IMR-90 (cell line): ENCODE measurements at regions not wholly inside any gene's neighbourhood (a gene's known extent, or its start where the extent isn't known, plus 50 kb on each side); places are given as distances from the start of the nearest gene placed in this dataset.

Experiments
- ATAC-seq: fragments of 200-7000 bp; cut with Tn5 transposase; 2 replicates; pipeline ENCODE4 v1.9.1; 2020; ENCODE audit warnings: low read depth, mild to moderate bottlenecking, moderate library complexity
- BruUV-seq: library from RNA; stranded (reverse); fragments of 400-500 nt; replicated peaks from 2 replicates; lab custom pipeline; 2021; lab: Mats Ljungman, UMichigan
- CTCF ChIA-PET: fragments of 300-600 bp; formaldehyde crosslinking; extraction: SDS; loops from one replicate; lab custom pipeline; 2021; ENCODE audit warnings: antibody characterized with exemption; lab: Yijun Ruan, JAX
- POLR2A ChIA-PET: fragments of 300-600 bp; sonication (Branson Sonifier 250); formaldehyde crosslinking; loops from one replicate; lab custom pipeline; 2022; ENCODE audit warnings: antibody characterized with exemption; ENCODE audit not compliant: unreplicated experiment; lab: Charles Lee
- DNase-seq: peaks from one replicate; pipeline ENCODE4 v3.0.0; 2013
- H2AFZ ChIP-seq: replicated peaks from 2 replicates; pipeline ENCODE3; 2013; ENCODE audit warnings: low read length, mild to moderate bottlenecking; ENCODE audit not compliant: poor library complexity
- H2AK5ac ChIP-seq: 2 replicates; pipeline ENCODE4 v1.6.1; 2013; ENCODE audit warnings: low read depth, low read length, inconsistent platforms
- H2AK9ac ChIP-seq: replicated peaks from 2 replicates; pipeline ENCODE3; 2013; ENCODE audit warnings: mild to moderate bottlenecking, low read depth, low read length, moderate library complexity; ENCODE audit not compliant: poor library complexity
- H2BK120ac ChIP-seq: 2 replicates; pipeline ENCODE4 v1.6.1; 2013; ENCODE audit warnings: low read depth, low read length, inconsistent platforms
- H2BK15ac ChIP-seq: 3 replicates; pipeline ENCODE4 v1.6.1; 2013; ENCODE audit warnings: low read depth, low read length, inconsistent platforms
- H2BK20ac ChIP-seq: 2 replicates; pipeline ENCODE4 v1.6.1; 2013; ENCODE audit warnings: low read depth, mild to moderate bottlenecking, inconsistent platforms, low read length, moderate library complexity
- H2BK5ac ChIP-seq: 2 replicates; pipeline ENCODE4 v1.6.1; 2013; ENCODE audit warnings: mild to moderate bottlenecking, low read depth, low read length, inconsistent platforms; ENCODE audit not compliant: poor library complexity, severe bottlenecking
- H3K14ac ChIP-seq: replicated peaks from 2 replicates; pipeline ENCODE4 v1.6.1; 2013; ENCODE audit warnings: low read depth, low read length, inconsistent platforms
- H3K18ac ChIP-seq: 2 replicates; pipeline ENCODE4 v1.6.1; 2013; ENCODE audit warnings: low read depth, low read length, control low read depth
- H3K23ac ChIP-seq: 2 replicates; pipeline ENCODE4 v1.6.1; 2013; ENCODE audit warnings: low read depth, low read length, inconsistent platforms
- H3K27ac ChIP-seq: 2 replicates; pipeline ENCODE4 v1.5.1; 2013; ENCODE audit warnings: mild to moderate bottlenecking, control low read depth, low read length; ENCODE audit not compliant: insufficient read depth
- H3K27me3 ChIP-seq: 2 replicates; pipeline ENCODE4 v1.6.1; 2013; ENCODE audit warnings: low read length; ENCODE audit not compliant: control insufficient read depth, insufficient read depth
- H3K36me3 ChIP-seq: 2 replicates; pipeline ENCODE4 v1.6.1; 2013; ENCODE audit warnings: low read length, mixed read lengths; ENCODE audit not compliant: control insufficient read depth, insufficient read depth
- H3K4ac ChIP-seq: 2 replicates; pipeline ENCODE4 v1.6.1; 2013; ENCODE audit warnings: low read depth, low read length, inconsistent platforms
- H3K4me1 ChIP-seq: 2 replicates; pipeline ENCODE4 v1.6.1; 2013; ENCODE audit warnings: low read length, mixed read lengths; ENCODE audit not compliant: control insufficient read depth, insufficient read depth
- H3K4me2 ChIP-seq: 2 replicates; pipeline ENCODE4 v1.6.1; 2013; ENCODE audit warnings: low read depth, mild to moderate bottlenecking, control low read depth, low read length, moderate library complexity
- H3K4me3 ChIP-seq: 2 replicates; pipeline ENCODE4 v1.5.1; 2013; ENCODE audit warnings: low read depth, mild to moderate bottlenecking, control low read depth, low read length, moderate library complexity; ENCODE audit not compliant: insufficient read depth
- H3K56ac ChIP-seq: 2 replicates; pipeline ENCODE4 v1.6.1; 2013; ENCODE audit warnings: low read length, inconsistent platforms; ENCODE audit not compliant: insufficient read depth; ENCODE audit errors: extremely low read depth
- H3K79me1 ChIP-seq, 2 experiments: 2 replicates each; pipeline ENCODE4 v1.6.1; 2013; ENCODE audit warnings: low read length in 2 of 2, inconsistent platforms in 1 of 2, low read depth in 1 of 2
- H3K9ac ChIP-seq: 2 replicates; pipeline ENCODE4 v1.6.1; 2013; ENCODE audit warnings: low read depth, low read length, control low read depth
- H3K9me1 ChIP-seq: 2 replicates; pipeline ENCODE4 v1.6.1; 2013; ENCODE audit warnings: low read length, inconsistent platforms; ENCODE audit not compliant: insufficient read depth
- H3K9me3 ChIP-seq: 2 replicates; pipeline ENCODE4 v1.6.1; 2013; ENCODE audit warnings: low read length; ENCODE audit not compliant: control insufficient read depth, insufficient read depth
- H4K20me1 ChIP-seq: 2 replicates; pipeline ENCODE4 v1.6.1; 2013; ENCODE audit warnings: low read length, inconsistent platforms; ENCODE audit not compliant: insufficient read depth
- H4K5ac ChIP-seq: 2 replicates; pipeline ENCODE4 v1.6.1; 2013; ENCODE audit warnings: mild to moderate bottlenecking, low read depth, low read length, control low read depth
- H4K8ac ChIP-seq, 2 experiments: 2 replicates each; pipeline ENCODE4 v1.6.1; 2013; ENCODE audit warnings: low read depth in 2 of 2, low read length in 2 of 2, control low read depth in 1 of 2, inconsistent platforms in 1 of 2
- H4K91ac ChIP-seq: 2 replicates; pipeline ENCODE4 v1.6.1; 2013; ENCODE audit warnings: low read depth, low read length, inconsistent platforms; ENCODE audit not compliant: insufficient read depth
- BHLHE40 ChIP-seq: fragments of 150-350 bp; IDR thresholded peaks from 2 replicates; pipeline ENCODE4 v1.6.1; 2016; ENCODE audit warnings: mild to moderate bottlenecking, low read depth, low read length
- CEBPB ChIP-seq: IDR thresholded peaks from 2 replicates; pipeline ENCODE4 v1.6.1; 2012; ENCODE audit warnings: low read depth, low read length, improper control_type of control experiment
- FOS ChIP-seq: fragments of 150-350 bp; IDR thresholded peaks from 2 replicates; pipeline ENCODE4 v1.6.1; 2016; ENCODE audit warnings: low read depth, low read length
- MAFK ChIP-seq: IDR thresholded peaks from 2 replicates; pipeline ENCODE4 v1.6.1; 2012; ENCODE audit warnings: low read depth, low read length, improper control_type of control experiment
- MXI1 ChIP-seq: IDR thresholded peaks from 2 replicates; pipeline ENCODE4 v1.6.1; 2012; ENCODE audit warnings: low read depth, mild to moderate bottlenecking, low read length, moderate library complexity, borderline replicate concordance
- RAD21 ChIP-seq: IDR thresholded peaks from 2 replicates; pipeline ENCODE4 v1.6.1; 2012; ENCODE audit warnings: low read length, improper control_type of control experiment
- RCOR1 ChIP-seq: IDR thresholded peaks from 2 replicates; pipeline ENCODE4 v1.6.1; 2012; ENCODE audit warnings: mild to moderate bottlenecking, low read length, improper control_type of control experiment; ENCODE audit not compliant: insufficient replicate concordance
- RFX5 ChIP-seq: IDR thresholded peaks from 2 replicates; pipeline ENCODE4 v1.8.0; 2012; ENCODE audit warnings: low read depth, mild to moderate bottlenecking, low read length, moderate library complexity
- WGBS, 2 experiments: methylation state at CpG; one replicate each; pipeline versions ENCODE4 v1.1.5 to v1.1.7; 2013; ENCODE audit warnings: missing lambda C conversion rate in 2 of 2; ENCODE audit not compliant: insufficient read length in 1 of 2; ENCODE audit errors: extremely low coverage in 2 of 2; 5-methylcytosine and 5-hydroxymethylcytosine counted together
- dilution Hi-C: fragments of 300-500 bp; cut with HindIII; formaldehyde crosslinking; loops from one replicate; pipeline ENCODE4 v1.14.3; 2018; ENCODE audit warnings: low sequenced_read_pairs; ENCODE audit not compliant: unreplicated experiment
- in situ Hi-C: fragments of 300-500 bp; cut with MboI; formaldehyde crosslinking; loops from 3 replicates; pipeline ENCODE4 v1.14.3; 2019; ENCODE audit warnings: low sequenced_read_pairs, inconsistent platforms, mixed read lengths
- intact Hi-C: fragments of 100-400 bp; cut with micrococcal nuclease; formaldehyde crosslinking; loops from 2 replicates; pipeline ENCODE4 v1.10.0; 2022
- TF ChIP-seq, protein P1 (sequence below): fragments of 150-350 bp; IDR thresholded peaks from 2 replicates; pipeline ENCODE4 v1.6.1; 2017; ENCODE audit warnings: mild to moderate bottlenecking, antibody characterized with exemption, low read length, low read depth
- TF ChIP-seq, protein P2 (sequence below): fragments of 150-350 bp; IDR thresholded peaks from 2 replicates; pipeline ENCODE4 v1.6.1; 2016; ENCODE audit warnings: low read depth, mild to moderate bottlenecking, low read length, moderate library complexity, borderline replicate concordance
- TF ChIP-seq, protein P3 (sequence below): conservative IDR thresholded peaks from 2 replicates; pipeline ENCODE4 v1.5.1; 2012; ENCODE audit warnings: mild to moderate bottlenecking, low read depth, low read length, improper control_type of control experiment

DNA sequence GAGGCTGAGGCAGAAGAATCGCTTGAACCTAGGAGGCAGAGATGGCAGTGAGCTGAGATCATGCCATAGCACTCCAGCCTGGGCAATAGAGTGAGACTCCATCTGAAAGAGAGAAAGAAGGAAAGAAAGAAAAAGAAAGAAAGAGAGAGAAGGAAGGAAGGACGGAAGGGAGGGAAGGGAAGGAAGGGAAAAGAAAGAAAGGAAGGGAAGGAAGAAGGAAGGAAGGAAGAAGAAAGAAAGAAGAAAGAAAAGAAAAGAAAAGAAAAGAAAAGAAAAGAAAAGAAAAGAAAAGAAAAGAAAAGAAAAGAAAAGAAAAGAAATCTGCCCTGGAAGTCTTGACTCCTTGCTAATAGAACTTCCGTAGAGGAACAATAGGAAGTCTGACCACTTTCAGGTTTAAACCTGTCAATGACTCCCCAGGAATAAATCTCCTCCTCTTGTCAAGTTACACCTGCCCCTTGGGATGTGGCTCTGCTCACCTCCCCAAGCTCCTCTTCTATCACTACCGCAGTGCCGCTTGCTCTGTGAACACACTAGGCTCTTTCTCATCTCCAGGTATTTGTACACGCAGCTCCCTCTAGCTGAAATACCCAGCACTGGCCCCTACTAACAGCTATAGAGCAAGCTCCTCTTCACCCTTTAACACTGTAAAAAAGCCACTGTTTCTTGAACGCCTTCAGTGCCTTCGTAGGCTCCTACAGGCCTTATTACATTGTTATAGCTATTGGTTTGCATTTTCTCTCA, 773.1 kb upstream of the TBX3 start:
- H3K9me1 ChIP-seq = no peaks in the 10 kb centered on the region
- H2AK5ac ChIP-seq = no peak overlapping the region
- no peak overlapping the region for H2AFZ ChIP-seq
- no peak overlapping the region for H2BK20ac ChIP-seq
- no peaks in the 10 kb centered on the region for H3K79me1 ChIP-seq
- CTCF ChIA-PET = interaction anchor here (0.6 kb wide), 1 partner anchor 62 kb away, joined by 3 read pairs; no protein-coding TSS in a partner anchor
- no peak overlapping the region for H3K14ac ChIP-seq
- DNase-seq (no peak), ATAC-seq (no peak)
- no peaks in the 10 kb centered on the region for H4K20me1 ChIP-seq
- dilution Hi-C loops (no loop called here), intact Hi-C loops (no loop called here), in situ Hi-C loops (no loop called here)
- no peak overlapping the region for H3K9ac ChIP-seq
- H4K8ac ChIP-seq = no peak overlapping the region
- no TSS peak for BruUV-seq
- no peak overlapping the region for H3K56ac ChIP-seq
- H2BK120ac ChIP-seq = no peak overlapping the region
- H3K9me3 ChIP-seq = no peaks in the 10 kb centered on the region
- H3K18ac ChIP-seq = no peak overlapping the region
- H3K4me1 ChIP-seq = no peaks in the 10 kb centered on the region
- H3K27me3 ChIP-seq = no peaks in the 10 kb centered on the region
- H3K23ac ChIP-seq = no peak overlapping the region
- no CpG with 5 or more reads among the region's 8 CpGs for WGBS, 2 experiments
- no peak for TF ChIP-seq CEBPB
- TF ChIP-seq MAFK = no peak
- no peak for TF ChIP-seq MXI1
- TF ChIP-seq, protein P1, sequence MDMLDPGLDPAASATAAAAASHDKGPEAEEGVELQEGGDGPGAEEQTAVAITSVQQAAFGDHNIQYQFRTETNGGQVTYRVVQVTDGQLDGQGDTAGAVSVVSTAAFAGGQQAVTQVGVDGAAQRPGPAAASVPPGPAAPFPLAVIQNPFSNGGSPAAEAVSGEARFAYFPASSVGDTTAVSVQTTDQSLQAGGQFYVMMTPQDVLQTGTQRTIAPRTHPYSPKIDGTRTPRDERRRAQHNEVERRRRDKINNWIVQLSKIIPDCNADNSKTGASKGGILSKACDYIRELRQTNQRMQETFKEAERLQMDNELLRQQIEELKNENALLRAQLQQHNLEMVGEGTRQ = no peak
- TF ChIP-seq BHLHE40 = no peak
- TF ChIP-seq RFX5 = no peak
- TF ChIP-seq RAD21 = no peak
- TF ChIP-seq, protein P2, sequence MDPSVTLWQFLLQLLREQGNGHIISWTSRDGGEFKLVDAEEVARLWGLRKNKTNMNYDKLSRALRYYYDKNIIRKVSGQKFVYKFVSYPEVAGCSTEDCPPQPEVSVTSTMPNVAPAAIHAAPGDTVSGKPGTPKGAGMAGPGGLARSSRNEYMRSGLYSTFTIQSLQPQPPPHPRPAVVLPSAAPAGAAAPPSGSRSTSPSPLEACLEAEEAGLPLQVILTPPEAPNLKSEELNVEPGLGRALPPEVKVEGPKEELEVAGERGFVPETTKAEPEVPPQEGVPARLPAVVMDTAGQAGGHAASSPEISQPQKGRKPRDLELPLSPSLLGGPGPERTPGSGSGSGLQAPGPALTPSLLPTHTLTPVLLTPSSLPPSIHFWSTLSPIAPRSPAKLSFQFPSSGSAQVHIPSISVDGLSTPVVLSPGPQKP = no peak
- TF ChIP-seq, protein P3, sequence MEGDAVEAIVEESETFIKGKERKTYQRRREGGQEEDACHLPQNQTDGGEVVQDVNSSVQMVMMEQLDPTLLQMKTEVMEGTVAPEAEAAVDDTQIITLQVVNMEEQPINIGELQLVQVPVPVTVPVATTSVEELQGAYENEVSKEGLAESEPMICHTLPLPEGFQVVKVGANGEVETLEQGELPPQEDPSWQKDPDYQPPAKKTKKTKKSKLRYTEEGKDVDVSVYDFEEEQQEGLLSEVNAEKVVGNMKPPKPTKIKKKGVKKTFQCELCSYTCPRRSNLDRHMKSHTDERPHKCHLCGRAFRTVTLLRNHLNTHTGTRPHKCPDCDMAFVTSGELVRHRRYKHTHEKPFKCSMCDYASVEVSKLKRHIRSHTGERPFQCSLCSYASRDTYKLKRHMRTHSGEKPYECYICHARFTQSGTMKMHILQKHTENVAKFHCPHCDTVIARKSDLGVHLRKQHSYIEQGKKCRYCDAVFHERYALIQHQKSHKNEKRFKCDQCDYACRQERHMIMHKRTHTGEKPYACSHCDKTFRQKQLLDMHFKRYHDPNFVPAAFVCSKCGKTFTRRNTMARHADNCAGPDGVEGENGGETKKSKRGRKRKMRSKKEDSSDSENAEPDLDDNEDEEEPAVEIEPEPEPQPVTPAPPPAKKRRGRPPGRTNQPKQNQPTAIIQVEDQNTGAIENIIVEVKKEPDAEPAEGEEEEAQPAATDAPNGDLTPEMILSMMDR = no peak
- TF ChIP-seq FOS = no peak
- no peak for TF ChIP-seq RCOR1
- no peak overlapping the region for H3K4me2 ChIP-seq
- no peak overlapping the region for H4K5ac ChIP-seq
- no peak overlapping the region for H2BK5ac ChIP-seq
- no peak overlapping the region for H3K27ac ChIP-seq
- no peak overlapping the region for H2AK9ac ChIP-seq
- no peak overlapping the region for H3K4me3 ChIP-seq
- no peak overlapping the region for H3K4ac ChIP-seq
- H4K91ac ChIP-seq = no peak overlapping the region
- H2BK15ac ChIP-seq = no peak overlapping the region
- POLR2A ChIA-PET = no interaction called here
- H3K36me3 ChIP-seq = no peaks in the 10 kb centered on the region
